NCI-H82 treated with DMSO at 0.1 percent for 48 hours (cell line): ENCODE measurements at regions not wholly inside any gene's neighbourhood (a gene's known extent, or its start where the extent isn't known, plus 50 kb on each side); places are given as distances from the start of the nearest gene placed in this dataset.

Experiments used
- DNase-seq: peaks from one replicate; lab custom pipeline; 2025; ENCODE audit not compliant: unreplicated experiment; lab: John Stamatoyannopoulos, UW

- no peak for DNase-seq
Measured at GRCh38 chr12:5223881-5224280, 180.2 kb downstream of the KCNA5 start.

GRCh38 chr12:5226581-5226980, 182.9 kb downstream of the KCNA5 start:
- no peak for DNase-seq

DNA sequence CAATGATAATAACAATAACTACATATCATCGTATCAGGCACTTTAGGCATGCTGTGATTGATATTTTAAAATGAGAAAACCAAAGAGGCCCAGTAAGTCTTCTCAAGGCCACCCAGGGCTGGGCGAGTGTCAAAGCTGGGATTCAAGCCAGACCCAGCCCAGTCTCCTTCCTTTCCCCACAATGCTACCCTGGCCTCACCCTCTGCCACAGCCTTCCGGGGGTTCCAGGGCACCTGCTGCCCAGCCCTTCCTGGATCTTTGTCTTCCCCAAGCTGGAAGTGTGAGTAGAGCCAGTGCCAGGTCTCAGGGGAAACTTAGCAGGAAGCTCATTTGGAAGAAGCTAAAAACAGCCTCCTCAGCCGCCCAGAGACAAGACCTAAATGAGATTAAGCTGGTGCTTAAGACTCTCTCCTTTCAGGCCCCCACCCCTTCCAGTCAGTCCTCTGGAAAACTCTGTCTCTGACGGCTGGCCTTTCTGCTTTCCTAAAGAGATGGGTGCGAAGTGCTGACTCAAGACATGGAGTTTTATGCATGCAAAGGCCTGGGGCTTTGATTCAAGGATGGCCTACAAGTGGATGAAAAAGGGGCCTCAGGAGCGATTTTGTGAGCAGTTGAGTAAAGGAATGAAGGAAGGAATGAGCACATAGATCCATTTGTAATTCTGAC, 184.2 kb downstream of the KCNA5 start:
- DNase-seq = peak; percentile 89

- no peak for DNase-seq
Measured at GRCh38 chr12:5230156-5230555, 186.5 kb downstream of the KCNA5 start.

GRCh38 chr12:5230861-5231260, 187.2 kb downstream of the KCNA5 start:
- no peak for DNase-seq

DNA sequence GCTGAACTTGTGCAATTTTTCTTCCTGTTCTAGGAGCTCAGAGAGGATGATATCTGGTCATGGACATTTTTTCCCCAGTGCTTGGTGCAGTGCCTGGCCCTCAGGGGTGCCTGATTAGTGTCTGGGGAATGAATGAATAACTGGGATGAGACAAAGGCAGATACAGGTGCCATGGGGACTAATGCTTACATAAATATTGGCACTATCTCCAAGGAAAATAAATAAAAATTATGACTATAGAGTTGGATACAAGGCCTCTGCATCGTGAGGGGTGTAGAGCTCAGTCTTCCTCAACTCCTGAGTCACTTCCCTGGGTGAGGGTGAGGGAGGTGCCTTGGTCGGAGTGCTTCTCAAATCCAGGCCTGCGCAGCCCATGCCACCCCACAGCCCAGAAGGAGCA, 188.6 kb downstream of the KCNA5 start:
- no peak for DNase-seq

DNA sequence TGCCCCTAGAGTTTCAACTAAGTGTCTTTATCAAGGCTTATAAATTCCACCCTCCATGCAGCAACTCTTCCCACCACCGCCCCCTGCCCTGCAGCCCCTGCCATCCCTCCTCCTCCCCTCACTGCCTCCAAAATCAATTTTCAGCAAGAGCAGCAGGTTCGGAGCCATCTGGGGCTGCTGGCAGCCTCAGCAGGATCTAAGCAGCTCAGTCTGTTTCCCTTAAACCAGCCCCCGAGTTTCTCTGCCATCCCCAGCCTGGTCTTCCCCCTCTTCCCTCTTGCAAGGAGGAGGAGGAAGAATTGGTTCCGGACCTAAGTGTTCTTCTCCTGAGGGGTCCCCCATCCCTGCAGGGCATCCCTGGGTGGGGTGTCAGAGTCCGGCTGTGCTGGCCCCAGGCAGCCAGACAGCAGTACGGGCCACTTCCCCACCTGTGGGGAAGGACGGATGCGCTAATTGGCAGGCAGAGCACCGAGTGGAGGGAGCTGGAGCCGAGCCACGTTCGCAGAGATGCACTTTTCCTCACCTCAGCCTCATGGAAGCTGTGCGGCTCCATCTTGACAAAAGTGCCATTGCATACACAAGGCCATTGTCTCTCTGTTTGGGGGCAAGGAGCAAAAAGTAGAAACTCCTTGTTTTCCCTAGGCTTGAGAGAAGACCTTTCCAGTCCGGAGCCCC, 189.3 kb downstream of the KCNA5 start:
- DNase-seq = no peak

DNA sequence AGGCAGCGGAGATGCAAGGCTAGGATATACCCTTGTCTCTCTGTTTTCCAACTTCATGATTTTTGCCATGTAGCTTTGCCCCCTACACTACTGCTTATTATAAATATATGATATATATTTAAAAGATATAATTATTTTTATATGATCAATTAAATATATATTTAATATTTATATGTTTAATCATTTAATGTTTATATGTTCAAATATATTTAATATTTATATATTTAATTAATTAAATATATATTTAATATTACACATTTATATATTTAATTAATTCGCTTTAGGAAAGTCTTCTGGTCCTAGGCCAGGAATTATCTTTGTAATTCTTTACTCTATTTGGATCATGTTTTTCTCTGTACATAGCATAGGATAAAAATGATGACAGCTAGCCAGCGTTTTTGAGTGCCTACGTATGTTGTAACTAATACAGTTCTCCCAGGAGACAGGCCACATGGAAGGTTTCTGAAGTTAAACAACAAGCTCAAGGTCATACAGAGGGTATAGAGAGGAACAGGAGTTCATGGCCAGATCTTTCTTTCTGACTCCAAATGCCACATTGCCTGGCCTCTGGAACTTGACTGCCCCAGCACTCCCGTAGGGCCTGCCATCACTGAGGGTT, 192.5 kb downstream of the KCNA5 start:
- no peak for DNase-seq

DNA sequence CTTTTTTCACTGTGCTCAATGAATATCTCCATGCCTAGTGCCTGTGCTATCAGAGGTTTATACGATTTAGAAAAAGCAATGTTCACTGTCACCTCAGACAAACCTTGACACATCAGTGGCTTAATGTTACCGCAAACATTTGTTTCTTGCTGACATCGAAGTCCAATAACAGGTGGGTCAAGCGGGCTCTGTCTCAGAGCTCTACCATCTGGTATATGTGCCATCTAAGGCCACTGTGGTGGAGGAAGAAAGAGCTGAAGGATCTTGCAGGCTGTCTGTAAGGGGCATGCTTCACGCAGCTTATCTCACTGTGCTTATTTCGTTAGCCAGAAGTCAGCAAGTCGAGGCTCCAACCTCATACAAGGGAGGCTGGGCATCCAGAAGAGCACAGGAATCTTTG, 189.5 kb upstream of the NTF3 start:
- no peak for DNase-seq

DNA sequence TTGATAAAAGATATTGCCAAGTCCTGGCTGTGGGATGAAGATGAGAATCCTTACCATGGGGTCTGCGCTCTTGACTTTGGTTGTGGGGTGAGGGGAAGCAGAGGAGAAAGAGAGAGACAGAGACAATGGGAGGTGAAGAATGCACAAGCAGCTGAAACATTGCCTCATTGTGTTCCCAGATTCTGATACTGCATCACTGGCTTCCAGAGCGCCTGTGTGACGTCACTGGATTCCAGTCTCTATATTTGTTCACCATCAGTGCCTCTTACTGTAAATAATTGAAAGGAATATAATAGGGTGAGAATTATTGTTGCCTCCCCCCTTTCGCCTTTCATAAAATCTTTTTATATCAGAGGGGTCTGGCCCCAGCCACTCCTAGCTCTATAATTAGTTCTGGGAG, 188.9 kb upstream of the NTF3 start:
- DNase-seq = no peak

DNA sequence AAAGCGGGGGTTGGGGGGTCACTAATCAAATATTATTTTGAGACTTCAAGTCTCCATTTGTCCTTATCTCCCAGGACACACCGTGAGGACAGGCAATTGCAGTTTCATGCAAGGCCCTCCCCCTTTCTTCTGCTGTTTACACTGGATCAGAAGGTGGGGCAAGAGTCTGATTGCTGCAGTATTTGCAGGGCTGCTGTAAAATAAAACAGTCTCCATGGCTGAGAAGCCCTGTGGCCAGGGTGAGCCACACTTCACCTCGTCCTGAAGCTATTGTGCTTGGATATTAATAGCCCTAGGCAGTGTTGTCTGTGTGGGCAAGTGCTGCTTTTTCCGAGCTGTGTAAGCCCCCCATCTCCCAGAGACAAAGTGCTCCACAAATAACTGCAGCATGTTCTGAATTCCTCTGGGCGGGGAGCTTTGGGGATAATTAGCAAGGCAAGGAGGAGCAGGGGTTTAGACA, 187.4 kb upstream of the NTF3 start:
- DNase-seq = no peak

DNA sequence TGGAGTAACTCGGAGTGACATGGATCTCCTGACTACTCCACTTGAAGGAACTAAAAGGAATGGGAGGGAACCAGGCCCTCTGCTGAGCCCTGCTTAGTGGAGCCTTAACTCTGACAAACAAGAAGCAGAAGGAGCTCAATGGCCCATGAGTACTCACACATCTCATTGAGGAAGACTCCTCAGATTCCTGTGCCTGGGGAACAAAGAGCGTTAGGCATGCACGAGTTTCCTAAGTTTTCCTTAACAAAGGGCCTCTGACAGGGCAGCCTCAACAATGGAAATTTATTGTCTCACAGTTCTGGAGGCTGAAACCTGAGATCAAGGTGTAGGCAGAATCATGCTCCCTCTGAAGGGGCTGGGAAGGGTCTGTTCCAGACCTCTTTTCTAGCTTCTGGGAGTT, 185.7 kb upstream of the NTF3 start:
- no peak for DNase-seq

DNA sequence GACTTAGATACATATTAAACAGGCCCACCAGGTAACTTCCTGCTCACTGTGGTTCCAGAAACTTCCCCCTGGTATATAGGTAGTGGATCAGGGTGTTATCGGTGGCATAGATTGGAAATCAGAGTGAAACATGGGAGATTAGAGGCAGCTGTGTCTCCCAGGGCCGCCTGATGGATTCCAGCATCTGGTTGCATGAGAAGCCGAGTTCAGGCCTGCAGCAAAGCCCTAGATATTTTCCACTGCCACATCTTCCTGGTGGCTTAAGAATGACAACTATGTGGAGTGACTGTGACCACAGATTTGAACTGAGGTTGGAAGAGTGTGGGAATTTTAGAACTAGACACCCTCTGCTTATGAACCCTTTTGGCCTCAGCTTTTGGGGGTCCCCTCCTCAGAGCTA, 184.8 kb upstream of the NTF3 start:
- no peak for DNase-seq

GRCh38 chr12:5248230-5248629, 183.7 kb upstream of the NTF3 start:
- DNase-seq = no peak

DNA sequence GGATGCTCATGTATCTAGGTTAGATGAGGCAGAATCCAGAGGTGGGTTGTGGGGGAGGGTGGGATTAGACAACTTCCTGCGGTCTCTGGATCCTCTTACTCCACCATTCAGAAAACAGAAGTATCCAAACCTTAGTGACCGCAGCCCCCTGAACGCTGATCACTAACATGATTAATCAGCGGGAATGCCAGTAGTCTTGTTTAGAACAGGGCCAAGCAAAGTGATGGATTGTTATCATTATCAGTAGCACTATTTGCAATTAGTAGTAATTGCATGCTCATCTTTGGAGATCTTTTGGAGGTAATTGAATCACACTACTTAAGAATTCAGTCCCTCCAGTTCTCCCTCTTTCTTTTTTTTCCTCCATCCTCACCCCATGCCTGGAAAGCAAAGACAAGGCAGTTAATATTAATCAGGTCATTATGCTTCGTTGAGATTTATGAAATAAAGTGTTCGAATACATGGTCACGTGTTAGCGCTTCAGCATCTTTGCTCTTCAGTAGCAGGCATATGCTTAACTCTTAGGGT, 182.8 kb upstream of the NTF3 start:
- no peak for DNase-seq

GRCh38 chr12:5251092-5251491, 180.8 kb upstream of the NTF3 start:
- DNase-seq = no peak

- no peak for DNase-seq
Measured at GRCh38 chr12:5251786-5252185, 180.1 kb upstream of the NTF3 start.

GRCh38 chr12:5254703-5255102, 177.2 kb upstream of the NTF3 start:
- DNase-seq = no peak

- no peak for DNase-seq
Measured at GRCh38 chr12:5257763-5258495, 174.0 kb upstream of the NTF3 start.

DNA sequence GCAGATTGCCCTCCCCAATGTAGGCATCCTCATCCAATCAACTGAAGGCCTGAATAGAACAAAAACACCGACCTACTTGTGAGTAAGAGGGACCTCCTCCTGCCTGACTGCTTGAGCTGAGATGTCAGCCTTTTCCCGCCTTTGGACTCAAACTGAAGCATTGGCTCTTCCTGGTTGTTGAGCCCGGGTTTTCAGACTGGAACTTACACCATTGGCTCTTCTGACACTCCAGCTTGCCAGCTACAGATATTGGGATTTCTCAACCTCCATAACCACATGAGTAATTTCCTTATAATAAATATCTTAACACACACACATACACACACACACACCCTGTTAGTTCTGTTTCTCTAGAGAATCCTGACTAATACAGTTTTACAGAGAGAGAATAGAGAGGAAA, 173.4 kb upstream of the NTF3 start:
- no peak for DNase-seq

- DNase-seq = no peak
Measured at GRCh38 chr12:5258926-5259325, 173.0 kb upstream of the NTF3 start.

- no peak for DNase-seq
Measured at GRCh38 chr12:5259523-5259922, 172.4 kb upstream of the NTF3 start.
